OCI-LY3 (cell line): ENCODE measurements at regions not wholly inside any gene's neighbourhood (a gene's known extent, or its start where the extent isn't known, plus 50 kb on each side); places are given as distances from the start of the nearest gene placed in this dataset.

ENCODE experiments used
- H2AFZ ChIP-seq: fragments of 200-600, 300-600 bp; shearing (Covaris generic); 2 replicates; pipeline ENCODE4 v1.6.0; 2014; ENCODE audit warnings: antibody characterized with exemption, low read depth, low read length
- H3K27ac ChIP-seq: fragments of 200-600, 300-600 bp; sonication (generic); 2 replicates; pipeline ENCODE4 v1.5.1; 2014; ENCODE audit warnings: mild to moderate bottlenecking, low read length, moderate library complexity, mixed read lengths
- H3K27me3 ChIP-seq: fragments of 200-600, 300-600 bp; sonication (generic); 2 replicates; pipeline ENCODE4 v1.6.1; 2014; ENCODE audit warnings: low read depth, low read length, mixed read lengths
- H3K36me3 ChIP-seq: fragments of 200-600, 300-600 bp; sonication (generic); replicated peaks from 2 replicates; pipeline ENCODE3; 2014; ENCODE audit warnings: low read depth, low read length, mixed read lengths
- H3K4me1 ChIP-seq: fragments of 300-600, 200-600 bp; sonication (generic); 2 replicates; pipeline ENCODE4 v1.6.1; 2014; ENCODE audit warnings: low read length, mixed read lengths
- H3K4me2 ChIP-seq: fragments of 200-600, 300-600 bp; sonication (generic); 2 replicates; pipeline ENCODE4 v1.6.1; 2014; ENCODE audit warnings: low read length, mixed read lengths
- H3K4me3 ChIP-seq: fragments of 300-600, 200-600 bp; sonication (generic); 2 replicates; pipeline ENCODE4 v1.5.1; 2014; ENCODE audit warnings: antibody characterized with exemption, mild to moderate bottlenecking, low read length, moderate library complexity
- H3K79me2 ChIP-seq: fragments of 300-600, 200-600 bp; shearing (Covaris generic); 2 replicates; pipeline ENCODE4 v1.6.1; 2014; ENCODE audit warnings: mild to moderate bottlenecking, low read length, mixed read lengths
- H3K9ac ChIP-seq: fragments of 300-600, 200-600 bp; shearing (Covaris generic); 2 replicates; pipeline ENCODE4 v1.6.0; 2014; ENCODE audit warnings: mild to moderate bottlenecking, low read length, moderate library complexity
- H3K9me3 ChIP-seq: fragments of 200-600, 300-600 bp; shearing (Covaris generic); 2 replicates; pipeline ENCODE4 v1.6.1; 2014; ENCODE audit warnings: low read length, mixed read lengths; ENCODE audit not compliant: insufficient read depth
- H4K20me1 ChIP-seq: fragments of 200-600, 300-600 bp; sonication (generic); 2 replicates; pipeline ENCODE4 v1.6.1; 2016; ENCODE audit warnings: low read length, mixed read lengths; ENCODE audit not compliant: insufficient read depth
- EZH2phosphoT487 ChIP-seq: fragments of 200-600 bp; shearing (Covaris generic); IDR thresholded peaks from 2 replicates; pipeline ENCODE4 v1.6.1; 2018; ENCODE audit warnings: antibody characterized with exemption, mixed run types, low read depth
- TF ChIP-seq, protein P1 (sequence below): fragments of 200-600, 300-600 bp; sonication (generic); IDR thresholded peaks from 2 replicates; pipeline ENCODE4 v1.5.1; 2014; ENCODE audit warnings: antibody characterized with exemption, low read length, low read depth

DNA sequence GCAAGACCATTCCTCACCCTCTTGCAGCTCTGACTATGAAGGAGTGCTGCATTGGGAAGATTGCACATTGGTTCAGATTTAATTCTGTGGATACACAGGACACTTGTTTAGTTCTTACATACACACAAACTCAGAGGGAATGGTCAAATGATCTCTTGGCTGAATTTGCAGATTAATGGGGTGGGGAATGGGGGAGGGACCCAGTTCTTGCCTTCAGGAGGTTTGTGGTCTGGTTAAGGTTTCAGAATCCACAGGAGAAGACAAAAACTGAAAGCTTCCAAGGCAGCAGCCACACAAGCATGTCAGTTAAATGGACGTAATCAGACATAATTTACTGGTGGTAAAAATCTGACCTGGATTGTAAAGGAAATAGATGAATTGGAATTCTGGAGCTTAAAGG, 257.1 kb upstream of the ROPN1 start:
- no peaks in the 10 kb centered on the region for H3K9me3 ChIP-seq
- H3K4me3 ChIP-seq: no peak overlapping the region
- no peak overlapping the region for H3K27ac ChIP-seq
- H3K79me2 ChIP-seq: no peaks in the 10 kb centered on the region
- H3K36me3 ChIP-seq: no peaks in the 10 kb centered on the region
- no peak overlapping the region for H3K4me2 ChIP-seq
- H4K20me1 ChIP-seq: no peaks in the 10 kb centered on the region
- no peaks in the 10 kb centered on the region for H3K4me1 ChIP-seq
- TF ChIP-seq EZH2phosphoT487: no peak
- TF ChIP-seq, protein P1, sequence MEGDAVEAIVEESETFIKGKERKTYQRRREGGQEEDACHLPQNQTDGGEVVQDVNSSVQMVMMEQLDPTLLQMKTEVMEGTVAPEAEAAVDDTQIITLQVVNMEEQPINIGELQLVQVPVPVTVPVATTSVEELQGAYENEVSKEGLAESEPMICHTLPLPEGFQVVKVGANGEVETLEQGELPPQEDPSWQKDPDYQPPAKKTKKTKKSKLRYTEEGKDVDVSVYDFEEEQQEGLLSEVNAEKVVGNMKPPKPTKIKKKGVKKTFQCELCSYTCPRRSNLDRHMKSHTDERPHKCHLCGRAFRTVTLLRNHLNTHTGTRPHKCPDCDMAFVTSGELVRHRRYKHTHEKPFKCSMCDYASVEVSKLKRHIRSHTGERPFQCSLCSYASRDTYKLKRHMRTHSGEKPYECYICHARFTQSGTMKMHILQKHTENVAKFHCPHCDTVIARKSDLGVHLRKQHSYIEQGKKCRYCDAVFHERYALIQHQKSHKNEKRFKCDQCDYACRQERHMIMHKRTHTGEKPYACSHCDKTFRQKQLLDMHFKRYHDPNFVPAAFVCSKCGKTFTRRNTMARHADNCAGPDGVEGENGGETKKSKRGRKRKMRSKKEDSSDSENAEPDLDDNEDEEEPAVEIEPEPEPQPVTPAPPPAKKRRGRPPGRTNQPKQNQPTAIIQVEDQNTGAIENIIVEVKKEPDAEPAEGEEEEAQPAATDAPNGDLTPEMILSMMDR: no peak
- no peak overlapping the region for H2AFZ ChIP-seq
- H3K9ac ChIP-seq: no peak overlapping the region
- peaks cover 51% of the 10 kb centered on the region for H3K27me3 ChIP-seq

DNA sequence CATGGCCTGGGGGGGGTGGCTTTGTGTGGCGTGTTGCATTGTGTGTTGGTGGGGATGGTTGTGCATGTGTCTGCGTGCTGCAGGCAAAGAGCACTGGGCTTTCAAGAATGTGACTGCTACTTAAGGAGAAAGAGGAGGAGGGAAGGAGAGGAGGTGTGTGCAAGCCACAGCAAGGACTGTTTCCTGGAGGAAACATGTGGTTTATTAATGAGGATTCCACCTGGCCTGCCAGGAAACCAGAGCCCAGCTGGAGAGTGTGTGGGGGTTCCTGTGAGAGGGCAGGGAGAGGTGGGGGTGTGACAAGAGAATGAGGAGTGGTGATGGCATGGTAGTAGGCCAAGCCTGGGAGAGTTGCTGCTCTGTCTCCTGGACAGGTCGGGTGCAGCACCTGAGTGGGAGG, 258.1 kb upstream of the ROPN1 start:
- H3K9ac ChIP-seq: no peak overlapping the region
- H3K4me1 ChIP-seq: no peaks in the 10 kb centered on the region
- H3K4me2 ChIP-seq: no peak overlapping the region
- H3K4me3 ChIP-seq: no peak overlapping the region
- H2AFZ ChIP-seq: no peak overlapping the region
- no peaks in the 10 kb centered on the region for H3K36me3 ChIP-seq
- no peaks in the 10 kb centered on the region for H3K79me2 ChIP-seq
- H3K27me3 ChIP-seq: peaks cover 52% of the 10 kb centered on the region
- no peak overlapping the region for H3K27ac ChIP-seq
- no peaks in the 10 kb centered on the region for H3K9me3 ChIP-seq
- no peaks in the 10 kb centered on the region for H4K20me1 ChIP-seq
- TF ChIP-seq, protein P1: no peak
- TF ChIP-seq EZH2phosphoT487: no peak

DNA sequence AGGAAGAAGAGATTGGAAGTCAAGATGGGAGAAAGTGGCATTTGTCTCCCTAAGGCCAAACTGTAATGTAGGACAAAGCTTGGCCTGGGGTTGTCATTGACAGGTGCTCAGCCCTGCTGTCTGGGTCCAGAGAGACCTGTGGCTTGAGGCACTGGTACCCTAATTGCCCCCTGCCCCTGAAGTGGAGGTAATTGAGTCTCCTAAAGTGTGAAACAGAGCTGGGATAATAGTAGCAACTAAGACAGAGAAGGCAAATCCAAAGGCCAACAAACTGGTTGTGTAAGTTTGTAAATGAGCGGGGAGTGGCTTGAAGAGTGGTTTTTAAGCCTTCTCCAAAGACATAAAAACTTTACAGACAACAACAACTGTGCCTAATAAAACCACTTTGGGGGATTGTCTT, 264.2 kb upstream of the ROPN1 start:
- Histone ChIP-seq H3K27ac (no peak overlapping the region), H3K4me3 (no peak overlapping the region), H3K9me3 (no peaks in the 10 kb centered on the region), H3K27me3 (peaks cover 21% of the 10 kb centered on the region), H3K9ac (no peak overlapping the region), H3K36me3 (no peaks in the 10 kb centered on the region), H3K4me1 (no peaks in the 10 kb centered on the region), H3K4me2 (no peak overlapping the region), H2AFZ (no peak overlapping the region), H3K79me2 (no peaks in the 10 kb centered on the region), H4K20me1 (no peaks in the 10 kb centered on the region)
- TF ChIP-seq, protein P1: no peak
- no peak for TF ChIP-seq EZH2phosphoT487

DNA sequence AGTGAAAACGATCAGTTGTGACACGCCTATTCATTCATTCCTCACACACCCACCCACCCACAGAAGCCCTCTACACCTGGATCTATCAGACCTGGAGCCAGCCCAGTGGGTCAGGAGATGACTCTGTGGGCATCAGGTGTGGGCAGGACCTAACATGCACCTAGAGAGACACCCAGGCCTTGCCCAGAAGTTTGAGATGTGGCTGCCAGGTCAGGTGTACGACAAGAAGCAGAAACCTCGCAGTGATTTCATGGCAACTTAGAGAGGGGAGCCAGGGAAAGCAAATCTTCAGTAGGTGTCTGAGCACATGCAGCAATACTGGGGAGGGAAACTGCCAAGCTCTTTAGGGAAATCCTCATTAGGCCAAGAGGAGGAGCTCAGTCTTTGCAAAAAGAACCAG, 264.7 kb upstream of the ROPN1 start:
- H3K4me1 ChIP-seq: no peaks in the 10 kb centered on the region
- no peak overlapping the region for H3K4me2 ChIP-seq
- H3K36me3 ChIP-seq: no peaks in the 10 kb centered on the region
- H3K4me3 ChIP-seq: no peak overlapping the region
- no peak overlapping the region for H2AFZ ChIP-seq
- H4K20me1 ChIP-seq: no peaks in the 10 kb centered on the region
- H3K9ac ChIP-seq: no peak overlapping the region
- no peaks in the 10 kb centered on the region for H3K9me3 ChIP-seq
- H3K27me3 ChIP-seq: peaks cover 21% of the 10 kb centered on the region
- H3K27ac ChIP-seq: no peak overlapping the region
- TF ChIP-seq, protein P1: no peak
- no peak for TF ChIP-seq EZH2phosphoT487
- no peaks in the 10 kb centered on the region for H3K79me2 ChIP-seq
